A673 (cell line): ENCODE measurements at regions not wholly inside any gene's neighbourhood (a gene's known extent, or its start where the extent isn't known, plus 50 kb on each side); places are given as distances from the start of the nearest gene placed in this dataset.

Experiments used
- EZH2 ChIP-seq: fragments of 200-600 bp; sonication (generic); IDR thresholded peaks from 2 replicates; pipeline ENCODE4 v1.6.1; 2017; ENCODE audit warnings: borderline replicate concordance, low read depth, mild to moderate bottlenecking, mixed read lengths, antibody characterized with exemption, low read length; ENCODE audit not compliant: poor library complexity, severe bottlenecking
- TF ChIP-seq, protein P1 (sequence below): fragments of 300-800, 200-600 bp; sonication (generic); conservative IDR thresholded peaks from 2 replicates; pipeline ENCODE4 v1.5.1; 2017; ENCODE audit warnings: low read depth, mild to moderate bottlenecking, antibody characterized with exemption, low read length, moderate library complexity, mixed read lengths

DNA sequence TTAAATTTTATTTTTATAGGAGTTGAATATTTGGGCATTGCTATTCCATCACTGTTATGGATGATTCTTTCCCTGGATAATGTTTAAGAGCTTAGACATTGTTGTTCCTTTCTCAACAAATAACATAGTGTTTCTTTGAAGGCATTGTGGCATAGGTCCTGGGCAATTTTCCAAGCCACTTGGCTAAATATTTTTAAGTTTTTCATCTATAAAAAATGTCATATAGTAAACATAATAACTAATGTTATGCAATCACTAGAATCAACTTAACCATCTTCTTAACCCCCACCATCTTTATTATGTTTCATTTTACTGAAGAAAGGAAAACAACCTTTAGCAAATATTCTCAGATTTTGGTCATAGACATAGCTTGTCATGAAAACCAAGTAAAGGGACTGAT lies 600.6 kb upstream of the LMO3 start:
- TF ChIP-seq, protein P1, sequence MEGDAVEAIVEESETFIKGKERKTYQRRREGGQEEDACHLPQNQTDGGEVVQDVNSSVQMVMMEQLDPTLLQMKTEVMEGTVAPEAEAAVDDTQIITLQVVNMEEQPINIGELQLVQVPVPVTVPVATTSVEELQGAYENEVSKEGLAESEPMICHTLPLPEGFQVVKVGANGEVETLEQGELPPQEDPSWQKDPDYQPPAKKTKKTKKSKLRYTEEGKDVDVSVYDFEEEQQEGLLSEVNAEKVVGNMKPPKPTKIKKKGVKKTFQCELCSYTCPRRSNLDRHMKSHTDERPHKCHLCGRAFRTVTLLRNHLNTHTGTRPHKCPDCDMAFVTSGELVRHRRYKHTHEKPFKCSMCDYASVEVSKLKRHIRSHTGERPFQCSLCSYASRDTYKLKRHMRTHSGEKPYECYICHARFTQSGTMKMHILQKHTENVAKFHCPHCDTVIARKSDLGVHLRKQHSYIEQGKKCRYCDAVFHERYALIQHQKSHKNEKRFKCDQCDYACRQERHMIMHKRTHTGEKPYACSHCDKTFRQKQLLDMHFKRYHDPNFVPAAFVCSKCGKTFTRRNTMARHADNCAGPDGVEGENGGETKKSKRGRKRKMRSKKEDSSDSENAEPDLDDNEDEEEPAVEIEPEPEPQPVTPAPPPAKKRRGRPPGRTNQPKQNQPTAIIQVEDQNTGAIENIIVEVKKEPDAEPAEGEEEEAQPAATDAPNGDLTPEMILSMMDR, result no peak
- TF ChIP-seq EZH2, result no peak
